ENCODE measurements at regions not wholly inside any gene's neighbourhood (a gene's known extent, or its start where the extent isn't known, plus 50 kb on each side); places are given as distances from the start of the nearest gene placed in this dataset.

DNA sequence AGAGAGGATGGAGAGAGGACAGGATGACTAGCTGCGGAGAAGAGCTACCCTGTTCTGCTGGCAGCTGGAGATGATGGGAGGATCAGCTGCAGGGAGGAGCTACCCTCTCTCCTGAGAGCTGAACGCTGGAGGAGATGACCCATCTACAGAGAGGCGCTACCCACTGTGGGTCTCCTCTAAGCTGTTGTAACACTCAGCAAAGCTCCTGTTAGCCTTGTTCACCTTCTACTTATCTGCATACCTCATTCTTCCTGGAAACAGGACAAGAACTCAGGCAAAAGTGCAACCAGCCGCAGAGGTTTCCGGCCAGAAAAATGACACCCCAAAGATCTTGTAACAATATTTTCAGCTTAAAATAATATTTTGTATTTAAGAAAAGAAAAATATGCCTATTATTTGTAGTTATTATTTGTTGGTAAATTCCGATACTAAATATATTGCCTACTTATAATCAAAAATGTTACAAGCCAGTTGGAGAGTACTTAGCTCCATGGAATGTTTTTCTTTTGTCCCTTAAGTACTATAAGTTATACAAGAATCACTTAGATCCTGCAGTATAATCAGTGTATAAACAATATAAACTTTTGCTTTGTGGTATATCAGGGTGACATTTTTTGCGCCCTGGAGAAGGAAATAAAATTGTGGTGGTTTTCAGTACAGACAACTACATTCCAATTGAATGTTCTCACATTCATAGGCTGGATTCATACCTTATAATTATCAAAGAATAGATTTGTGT lies 1188.0 kb upstream of the CADM2 start:
- TF ChIP-seq POLR2AphosphoS5 (IDR thresholded peaks at IDR 0.05) = no peak
- TF ChIP-seq, protein P1, sequence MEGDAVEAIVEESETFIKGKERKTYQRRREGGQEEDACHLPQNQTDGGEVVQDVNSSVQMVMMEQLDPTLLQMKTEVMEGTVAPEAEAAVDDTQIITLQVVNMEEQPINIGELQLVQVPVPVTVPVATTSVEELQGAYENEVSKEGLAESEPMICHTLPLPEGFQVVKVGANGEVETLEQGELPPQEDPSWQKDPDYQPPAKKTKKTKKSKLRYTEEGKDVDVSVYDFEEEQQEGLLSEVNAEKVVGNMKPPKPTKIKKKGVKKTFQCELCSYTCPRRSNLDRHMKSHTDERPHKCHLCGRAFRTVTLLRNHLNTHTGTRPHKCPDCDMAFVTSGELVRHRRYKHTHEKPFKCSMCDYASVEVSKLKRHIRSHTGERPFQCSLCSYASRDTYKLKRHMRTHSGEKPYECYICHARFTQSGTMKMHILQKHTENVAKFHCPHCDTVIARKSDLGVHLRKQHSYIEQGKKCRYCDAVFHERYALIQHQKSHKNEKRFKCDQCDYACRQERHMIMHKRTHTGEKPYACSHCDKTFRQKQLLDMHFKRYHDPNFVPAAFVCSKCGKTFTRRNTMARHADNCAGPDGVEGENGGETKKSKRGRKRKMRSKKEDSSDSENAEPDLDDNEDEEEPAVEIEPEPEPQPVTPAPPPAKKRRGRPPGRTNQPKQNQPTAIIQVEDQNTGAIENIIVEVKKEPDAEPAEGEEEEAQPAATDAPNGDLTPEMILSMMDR (IDR thresholded peaks at IDR 0.05) = no peak

Measured in transverse colon (tissue), 4 donors.